GM21381 (cell line): ENCODE measurements at regions not wholly inside any gene's neighbourhood (a gene's known extent, or its start where the extent isn't known, plus 50 kb on each side); places are given as distances from the start of the nearest gene placed in this dataset.

Experiments
- ATAC-seq: cut with Tn5 transposase; IDR thresholded peaks from one replicate; pipeline ENCODE4 v1.9.1; 2021; ENCODE audit warnings: mild to moderate bottlenecking, moderate library complexity; ENCODE audit not compliant: unreplicated experiment

- no peak for ATAC-seq
Observed at GRCh38 chr7:114130866-114131265, 212.1 kb upstream of the PPP1R3A start.

- no peak for ATAC-seq
Observed at GRCh38 chr7:114128880-114129279, 210.1 kb upstream of the PPP1R3A start.

GRCh38 chr7:114126095-114126494, 207.3 kb upstream of the PPP1R3A start:
- ATAC-seq = no peak

- ATAC-seq = no peak
Observed at GRCh38 chr7:114112806-114113205, 194.0 kb upstream of the PPP1R3A start.

GRCh38 chr7:114110666-114111065, 191.9 kb upstream of the PPP1R3A start:
- ATAC-seq = no peak

GRCh38 chr7:114109721-114110120, 190.9 kb upstream of the PPP1R3A start:
- ATAC-seq = no peak

GRCh38 chr7:114109304-114109703, 190.5 kb upstream of the PPP1R3A start:
- no peak for ATAC-seq

- ATAC-seq = no peak
Observed at GRCh38 chr7:114108510-114108909, 189.7 kb upstream of the PPP1R3A start.

GRCh38 chr7:114107522-114107921, 188.7 kb upstream of the PPP1R3A start:
- ATAC-seq = no peak

GRCh38 chr7:114104035-114104434, 185.2 kb upstream of the PPP1R3A start:
- ATAC-seq = no peak

GRCh38 chr7:114102996-114103395, 184.2 kb upstream of the PPP1R3A start:
- ATAC-seq = no peak

GRCh38 chr7:114102131-114102530, 183.3 kb upstream of the PPP1R3A start:
- no peak for ATAC-seq

- ATAC-seq = no peak
Observed at GRCh38 chr7:114100810-114101209, 182.0 kb upstream of the PPP1R3A start.

GRCh38 chr7:114099337-114099736, 180.5 kb upstream of the PPP1R3A start:
- ATAC-seq = no peak

GRCh38 chr7:114095885-114096284, 177.1 kb upstream of the PPP1R3A start:
- no peak for ATAC-seq

GRCh38 chr7:114088470-114088940, 169.7 kb upstream of the PPP1R3A start:
- no peak for ATAC-seq

GRCh38 chr7:114087653-114088469, 169.1 kb upstream of the PPP1R3A start:
- ATAC-seq = no peak

- no peak for ATAC-seq
Observed at GRCh38 chr7:114086914-114087652, 168.3 kb upstream of the PPP1R3A start.

GRCh38 chr7:114086537-114086913, 167.7 kb upstream of the PPP1R3A start:
- no peak for ATAC-seq

GRCh38 chr7:114085592-114086501, 167.0 kb upstream of the PPP1R3A start:
- peak; percentile 34 for ATAC-seq

GRCh38 chr7:114085313-114085591, 166.4 kb upstream of the PPP1R3A start:
- ATAC-seq = peak; percentile 37
